ENCODE measurements at regions not wholly inside any gene's neighbourhood (a gene's known extent, or its start where the extent isn't known, plus 50 kb on each side); places are given as distances from the start of the nearest gene placed in this dataset.
"Not testable (repeated sequence)": the region's sequence is repeated elsewhere in the genome, so short reads cannot be mapped to it uniquely, and the experiment has no call there.

DNA sequence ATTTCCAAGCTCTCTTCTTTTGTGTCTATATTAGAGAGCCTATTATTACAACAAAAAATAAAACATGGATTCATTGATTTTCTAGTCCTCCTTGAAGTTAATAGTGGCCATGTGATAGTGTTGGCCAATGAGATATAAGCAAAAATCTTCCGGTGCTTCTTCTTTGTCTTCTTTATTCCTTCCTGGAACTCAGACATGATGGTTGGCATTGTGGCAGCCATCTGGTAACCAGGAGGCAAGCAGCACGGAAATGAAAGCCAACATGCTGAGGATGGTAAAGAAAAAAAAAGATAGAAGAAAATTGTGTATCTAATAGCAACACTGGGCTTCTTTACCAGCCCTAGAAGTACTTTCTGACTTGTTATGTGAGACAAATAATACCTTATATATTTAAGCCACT is 50.8 kb upstream of the SEL1L start:
- Histone ChIP-seq H3K4me3 (no peak overlapping the region), H3K27ac (no peak overlapping the region)

DNA sequence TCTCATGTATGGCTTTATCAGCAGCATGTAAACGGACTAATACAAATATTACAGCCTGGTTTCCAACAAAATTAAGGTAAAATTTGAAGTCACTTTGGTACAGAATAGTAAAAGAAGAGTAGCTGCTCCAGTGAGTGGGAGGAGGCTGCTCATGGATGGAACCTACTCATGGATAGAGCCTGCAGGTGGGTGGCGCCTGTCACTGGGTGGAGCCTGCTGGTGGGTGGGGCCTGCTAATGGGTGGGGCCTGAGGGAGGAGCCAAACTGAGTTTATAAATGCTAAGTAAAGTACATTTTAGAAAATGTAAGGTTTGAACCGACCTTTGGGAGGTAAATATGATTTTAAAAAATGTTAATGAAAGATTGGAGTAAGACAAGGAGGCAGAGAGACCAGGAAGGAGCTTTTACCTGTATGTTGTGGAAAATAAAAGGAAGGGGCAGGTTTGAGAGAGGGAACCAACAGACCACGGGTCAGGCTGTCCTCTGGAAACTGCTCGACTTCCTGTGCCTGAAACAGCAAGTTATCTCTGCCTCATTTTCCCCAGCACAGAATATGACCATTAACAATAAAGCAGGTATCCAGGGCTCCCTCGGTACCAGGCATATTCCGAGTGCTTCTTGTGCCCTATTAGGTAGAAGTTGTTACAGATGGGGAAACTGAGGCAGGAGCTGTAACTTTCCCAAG is 55.9 kb upstream of the SEL1L start:
- H3K27ac ChIP-seq, result no peak overlapping the region
- no peak overlapping the region for H3K4me3 ChIP-seq

GRCh38 chr14:81591266-81591665 is 57.6 kb upstream of the SEL1L start:
- Histone ChIP-seq H3K4me3 (no peak overlapping the region), H3K27ac (no peak overlapping the region)

DNA sequence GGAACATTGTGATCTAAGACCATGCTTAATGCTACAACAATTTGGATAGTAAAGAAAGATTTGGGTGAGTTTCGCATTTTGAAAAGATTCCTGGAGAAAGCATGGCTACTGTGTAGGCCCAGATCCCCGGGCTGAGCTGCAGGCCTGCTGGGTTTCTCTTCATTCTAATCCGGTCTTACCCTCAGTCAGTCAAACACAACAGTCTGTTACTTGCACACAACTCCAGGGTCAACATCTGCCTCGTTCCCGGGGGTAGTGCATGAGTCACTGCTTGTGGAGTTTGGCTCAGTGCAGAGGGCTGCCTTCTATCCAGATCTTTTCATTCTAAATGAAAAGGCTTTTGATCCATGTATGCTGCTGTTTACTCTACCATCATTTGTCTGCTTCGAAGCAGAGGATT is 60.4 kb upstream of the SEL1L start:
- no peak overlapping the region for H3K4me3 ChIP-seq
- H3K27ac ChIP-seq, result no peak overlapping the region

DNA sequence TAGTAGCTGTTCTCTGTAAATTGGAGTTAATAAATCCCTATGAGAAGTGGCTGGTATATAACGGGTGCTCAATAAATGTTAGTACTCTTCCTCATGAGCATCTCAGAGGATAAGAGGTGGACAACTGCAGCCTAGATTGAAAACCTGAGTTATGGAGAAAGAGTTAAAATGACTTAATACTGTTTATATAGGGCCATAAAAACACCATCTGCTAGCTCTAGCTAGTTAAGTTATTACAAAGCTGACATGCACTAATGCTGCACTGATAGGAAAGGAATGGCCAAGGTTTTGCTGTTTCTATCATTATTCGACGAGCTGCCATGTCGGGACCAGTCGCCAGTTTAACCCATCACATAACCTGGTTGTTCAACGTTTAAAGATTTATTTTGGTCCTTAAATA is 72.0 kb upstream of the SEL1L start:
- no peak overlapping the region for H3K4me3 ChIP-seq
- H3K27ac ChIP-seq, result no peak overlapping the region

GRCh38 chr14:81613341-81614045 is 79.8 kb upstream of the SEL1L start:
- Histone ChIP-seq H3K4me3 (no peak overlapping the region), H3K27ac (no peak overlapping the region)

DNA sequence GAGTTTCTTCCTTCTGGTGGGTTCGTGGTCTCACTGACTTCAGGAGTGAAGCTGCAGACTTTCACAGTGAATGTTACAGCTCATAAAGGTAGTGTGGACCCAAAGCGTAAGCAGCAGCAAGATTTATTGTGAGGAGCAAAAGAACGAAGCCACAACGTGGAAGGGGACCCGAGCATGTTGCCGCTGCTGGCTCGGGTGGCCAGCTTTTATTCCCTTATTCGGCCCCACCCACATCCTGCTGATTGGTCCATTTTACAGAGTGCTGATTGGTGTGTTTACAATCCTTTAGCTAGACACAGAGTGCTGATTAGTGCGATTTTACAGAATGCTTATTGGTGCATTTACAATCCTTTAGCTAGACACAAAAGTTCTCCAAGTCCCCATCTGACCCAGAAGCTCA is 80.6 kb upstream of the SEL1L start:
- H3K4me3 ChIP-seq, H3K27ac ChIP-seq: not testable (repeated sequence)

- Histone ChIP-seq H3K27ac (no peak overlapping the region), H3K4me3 (no peak overlapping the region)
Measured at GRCh38 chr14:81618695-81619094, 85.0 kb upstream of the SEL1L start.

GRCh38 chr14:81619816-81620215 is 86.2 kb upstream of the SEL1L start:
- H3K27ac ChIP-seq, result no peak overlapping the region
- no peak overlapping the region for H3K4me3 ChIP-seq

GRCh38 chr14:81623771-81624396 is 90.2 kb upstream of the SEL1L start:
- H3K4me3 ChIP-seq, H3K27ac ChIP-seq: not testable (repeated sequence)

- no peak overlapping the region for H3K27ac ChIP-seq
- H3K4me3 ChIP-seq, result no peak overlapping the region
Measured at GRCh38 chr14:81625343-81625742, 91.7 kb upstream of the SEL1L start.

DNA sequence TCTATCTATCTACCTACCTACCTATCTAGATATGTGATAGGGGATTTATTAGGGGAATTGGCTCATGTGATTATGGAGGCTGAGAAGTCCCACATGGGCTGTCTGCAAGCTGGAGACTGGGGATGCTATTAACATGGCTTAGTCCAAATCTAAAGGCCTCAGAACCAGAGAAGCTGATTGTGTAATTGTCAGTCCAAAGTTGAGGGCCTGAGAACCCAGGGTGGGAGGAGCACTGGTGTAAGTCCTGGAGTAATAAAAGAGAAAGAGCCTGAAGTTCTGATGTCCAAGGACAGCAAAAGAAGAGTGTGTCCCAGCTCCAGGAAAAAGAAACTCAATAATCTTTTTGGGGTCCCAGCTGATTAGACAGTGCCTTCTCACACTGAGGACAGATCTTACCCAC is 98.5 kb upstream of the SEL1L start:
- Histone ChIP-seq H3K4me3 (no peak overlapping the region), H3K27ac (no peak overlapping the region)

- Histone ChIP-seq H3K27ac (no peak overlapping the region), H3K4me3 (no peak overlapping the region)
Measured at GRCh38 chr14:81633496-81633895, 99.8 kb upstream of the SEL1L start.

DNA sequence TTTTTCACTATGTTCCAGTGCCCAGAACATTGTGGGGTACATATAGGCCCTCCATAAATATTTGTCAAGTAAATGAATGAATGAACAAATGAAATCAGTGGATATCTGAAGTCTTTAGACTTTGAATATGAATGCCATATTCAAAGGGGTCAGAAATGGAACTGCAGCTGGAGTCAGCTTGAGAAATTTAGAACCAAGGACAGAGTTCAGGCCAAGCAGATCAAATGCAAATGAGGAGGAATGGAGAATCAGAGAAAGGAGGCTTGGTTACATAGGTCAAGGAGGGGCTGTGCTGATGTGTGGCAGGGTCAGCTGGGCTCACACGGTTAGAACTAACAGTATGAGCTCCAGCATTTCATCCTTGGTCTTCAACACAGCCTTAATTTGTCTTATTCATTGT is 104.0 kb upstream of the SEL1L start:
- H3K27ac ChIP-seq, result no peak overlapping the region
- no peak overlapping the region for H3K4me3 ChIP-seq

GRCh38 chr14:81638656-81639280 is 105.1 kb upstream of the SEL1L start:
- Histone ChIP-seq H3K27ac (no peak overlapping the region), H3K4me3 (no peak overlapping the region)

GRCh38 chr14:81653626-81654025 is 120.0 kb upstream of the SEL1L start:
- Histone ChIP-seq H3K4me3 (no peak overlapping the region), H3K27ac (no peak overlapping the region)

DNA sequence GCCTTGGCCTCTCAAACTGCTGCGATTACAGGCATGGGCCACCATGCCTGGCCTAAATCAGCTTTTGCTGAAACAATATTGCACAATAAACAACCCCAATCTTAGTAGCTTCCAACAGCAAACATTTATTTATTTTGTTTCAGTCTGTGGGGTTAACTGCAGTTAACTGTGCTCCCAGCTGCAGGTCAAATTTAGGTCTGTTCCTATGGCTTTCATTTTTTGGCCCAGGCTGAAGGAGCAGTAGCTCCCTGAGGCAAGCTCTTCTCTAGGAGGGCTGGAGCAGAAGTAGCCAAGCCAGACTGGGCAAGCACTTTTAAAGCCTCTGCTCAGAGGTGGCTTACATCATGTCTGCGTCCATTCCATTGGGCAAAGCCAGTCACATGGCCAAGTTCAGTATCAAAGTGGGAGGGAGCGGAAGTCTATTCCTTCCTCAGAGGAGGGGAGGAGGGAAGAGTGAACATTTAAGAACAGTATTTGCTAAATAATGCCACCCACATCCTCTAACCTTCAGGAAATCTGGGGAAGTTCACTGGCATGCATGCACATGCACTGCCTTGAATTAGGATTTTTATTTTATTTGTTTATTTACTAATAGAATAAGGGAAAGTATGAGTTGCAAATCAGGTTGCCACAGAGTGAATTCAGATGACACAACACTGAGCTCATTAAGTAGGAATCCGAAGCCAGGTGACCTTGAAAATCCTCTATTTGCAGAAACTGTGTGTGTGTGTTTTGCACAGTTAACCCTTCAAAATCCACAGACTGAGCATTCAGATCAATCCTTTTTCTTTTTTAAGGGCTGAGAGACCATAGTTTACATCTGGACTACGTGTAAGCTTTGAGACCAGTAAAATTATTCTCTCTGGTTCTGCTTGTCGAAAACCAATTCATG is 122.0 kb upstream of the SEL1L start:
- Histone ChIP-seq H3K4me3 (no peak overlapping the region), H3K27ac (no peak overlapping the region)

- H3K27ac ChIP-seq, result no peak overlapping the region
- no peak overlapping the region for H3K4me3 ChIP-seq
Measured at GRCh38 chr14:81656811-81657210, 123.2 kb upstream of the SEL1L start.

- H3K27ac ChIP-seq, result no peak overlapping the region
- H3K4me3 ChIP-seq, result no peak overlapping the region
Measured at GRCh38 chr14:81662066-81662465, 128.4 kb upstream of the SEL1L start.
